Lung (tissue), 11 donors: ENCODE measurements at regions not wholly inside any gene's neighbourhood (a gene's known extent, or its start where the extent isn't known, plus 50 kb on each side); places are given as distances from the start of the nearest gene placed in this dataset.

Experiments
- ATAC-seq: fragments of 200-7000 bp; cut with Tn5 transposase; one replicate; pipeline ENCODE4 v1.9.1; 2020; ENCODE audit warnings: moderate number of reproducible peaks; ENCODE audit not compliant: insufficient read depth, low FRiP score
- DNase-seq, 3 donors: peaks; one replicate each; pipeline ENCODE4 v3.0.0-alpha.2; 2013 to 2017
- H3K27ac ChIP-seq, 2 donors: one replicate each; pipeline ENCODE4 v1.5.1; 2013; ENCODE audit warnings: mild to moderate bottlenecking in 2 of 2, moderate library complexity in 2 of 2, control low read depth in 1 of 2, inconsistent platforms in 1 of 2, low read depth in 1 of 2, low read length in 1 of 2
- H3K27me3 ChIP-seq, 3 donors: one replicate each; pipeline ENCODE4 v1.5.1; 2013; ENCODE audit warnings: low read length in 2 of 3; ENCODE audit not compliant: control insufficient read depth in 3 of 3, insufficient read depth in 3 of 3
- H3K36me3 ChIP-seq, 4 donors: one replicate each; pipeline ENCODE4 v1.5.1; 2013; ENCODE audit warnings: low read length in 4 of 4, mild to moderate bottlenecking in 1 of 4, moderate library complexity in 1 of 4; ENCODE audit not compliant: control insufficient read depth in 4 of 4, insufficient read depth in 4 of 4
- H3K4me1 ChIP-seq, 5 donors: one replicate each; pipeline ENCODE4 v1.5.1; 2013; ENCODE audit warnings: low read length in 5 of 5, mild to moderate bottlenecking in 2 of 5, moderate library complexity in 1 of 5; ENCODE audit not compliant: control insufficient read depth in 5 of 5, insufficient read depth in 5 of 5
- H3K4me3 ChIP-seq: one replicate; pipeline ENCODE4 v1.5.1; 2013; ENCODE audit warnings: mild to moderate bottlenecking, control low read depth, moderate library complexity
- H3K9ac ChIP-seq, 2 donors: one replicate each; pipeline ENCODE4 v1.5.1; 2013; ENCODE audit warnings: low read length in 2 of 2, control low read depth in 1 of 2; ENCODE audit not compliant: insufficient read depth in 1 of 2
- H3K9me3 ChIP-seq, 4 donors: one replicate each; pipeline ENCODE4 v1.5.1; 2013; ENCODE audit warnings: low read length in 3 of 4, mild to moderate bottlenecking in 1 of 4, moderate library complexity in 1 of 4; ENCODE audit not compliant: control insufficient read depth in 4 of 4, insufficient read depth in 3 of 4
- CTCF ChIP-seq: IDR thresholded peaks from 2 replicates; pipeline ENCODE4 v1.5.1; 2012; ENCODE audit warnings: mild to moderate bottlenecking; ENCODE audit errors: control extremely low read depth, extremely low read depth
- WGBS, 2 donors: extraction: QIAGEN DNeasy Blood & Tissue Kit; methylation state at CpG; one replicate each; pipeline ENCODE4 v1.1.7; 2013; 5-methylcytosine and 5-hydroxymethylcytosine counted together
- donor health status: control.
- donor health status: control.
- donor health status: Bipolar disorder and iron deficiency.
- donor health status: healthy.
- donor health status: DM: yes; HTN: yes; CAD: no.

- Histone ChIP-seq H3K9ac (no peak overlapping the region), H3K36me3 (no peaks in the 10 kb centered on the region), H3K9me3 (no peaks in the 10 kb centered on the region), H3K4me3 (no peak overlapping the region), H3K4me1 (no peaks in the 10 kb centered on the region), H3K27me3 (no peaks in the 10 kb centered on the region), H3K27ac (no peak overlapping the region)
- DNase-seq, result no peak
- 97 to 100% methylated on average over 1 of the region's 1 CpG for WGBS, 2 donors
- no peak for TF ChIP-seq CTCF
- no peak for ATAC-seq
Measured at GRCh38 chr2:145855142-145855541, 1335.2 kb upstream of the ZEB2 start.

- Histone ChIP-seq H3K9ac (no peak overlapping the region), H3K9me3 (no peaks in the 10 kb centered on the region), H3K27me3 (no peaks in the 10 kb centered on the region), H3K27ac (no peak overlapping the region), H3K36me3 (no peaks in the 10 kb centered on the region), H3K4me1 (no peaks in the 10 kb centered on the region), H3K4me3 (no peak overlapping the region)
- no peak for DNase-seq
- WGBS, 2 donors, result 89 to 97% methylated on average over 4 of the region's 4 CpGs
- no peak for TF ChIP-seq CTCF
- no peak for ATAC-seq
Measured at GRCh38 chr2:145854039-145854755, 1334.3 kb upstream of the ZEB2 start.

GRCh38 chr2:145851730-145852129 lies 1331.8 kb upstream of the ZEB2 start:
- Histone ChIP-seq H3K9ac (no peak overlapping the region), H3K27ac (no peak overlapping the region), H3K4me3 (no peak overlapping the region), H3K27me3 (no peaks in the 10 kb centered on the region), H3K4me1 (no peaks in the 10 kb centered on the region), H3K9me3 (no peaks in the 10 kb centered on the region), H3K36me3 (no peaks in the 10 kb centered on the region)
- 74 to 77% methylated on average over 2 of the region's 2 CpGs for WGBS, 2 donors
- ATAC-seq (no peak), DNase-seq (no peak)
- no peak for TF ChIP-seq CTCF

- no peak for TF ChIP-seq CTCF
- Histone ChIP-seq H3K27me3 (no peaks in the 10 kb centered on the region), H3K27ac (no peak overlapping the region), H3K9me3 (no peaks in the 10 kb centered on the region), H3K9ac (no peak overlapping the region), H3K4me3 (no peak overlapping the region), H3K36me3 (no peaks in the 10 kb centered on the region), H3K4me1 (no peaks in the 10 kb centered on the region)
- 89 to 96% methylated on average over 4 of the region's 4 CpGs for WGBS, 2 donors
- ATAC-seq (no peak), DNase-seq (no peak)
Measured at GRCh38 chr2:145849466-145849865, 1329.5 kb upstream of the ZEB2 start.
